Neural progenitor cell (in vitro differentiated cells): ENCODE measurements at regions not wholly inside any gene's neighbourhood (a gene's known extent, or its start where the extent isn't known, plus 50 kb on each side); places are given as distances from the start of the nearest gene placed in this dataset.

ENCODE experiments used
- DNase-seq: peaks from one replicate; pipeline ENCODE4 v3.0.0-alpha.2; 2016; ENCODE audit warnings: low spot score
- H2AFZ ChIP-seq: fragments of 200-600 bp; sonication (generic); replicated peaks from 2 replicates; pipeline ENCODE4 v1.6.1; 2016; ENCODE audit warnings: antibody characterized with exemption
- H3F3A ChIP-seq: fragments of 200-600 bp; sonication (generic); 2 replicates; pipeline ENCODE4 v1.6.1; 2016; ENCODE audit warnings: antibody characterized with exemption, low read depth
- H3K27ac ChIP-seq: fragments of 200-600 bp; sonication (generic); 2 replicates; pipeline ENCODE4 v1.5.1; 2016; ENCODE audit warnings: mild to moderate bottlenecking
- H3K27me3 ChIP-seq: fragments of 200-600 bp; sonication (generic); 2 replicates; pipeline ENCODE4 v1.6.1; 2016; ENCODE audit warnings: mild to moderate bottlenecking, moderate library complexity
- H3K36me3 ChIP-seq: fragments of 200-600 bp; sonication (generic); 2 replicates; pipeline ENCODE4 v1.5.1; 2016
- H3K4me1 ChIP-seq: fragments of 200-600 bp; sonication (generic); 2 replicates; pipeline ENCODE4 v1.6.1; 2016; ENCODE audit warnings: mixed run types
- H3K4me2 ChIP-seq: fragments of 200-600 bp; sonication (generic); 2 replicates; pipeline ENCODE4 v1.6.1; 2016
- H3K4me3 ChIP-seq: fragments of 200-600 bp; sonication (generic); 2 replicates; pipeline ENCODE4 v1.5.1; 2016
- H3K79me2 ChIP-seq: fragments of 200-600 bp; sonication (generic); 2 replicates; pipeline ENCODE4 v1.6.1; 2016; ENCODE audit warnings: low read depth
- H3K9ac ChIP-seq: fragments of 200-600 bp; sonication (generic); 2 replicates; pipeline ENCODE4 v1.6.1; 2016
- H3K9me3 ChIP-seq: fragments of 200-600 bp; sonication (generic); 2 replicates; pipeline ENCODE4 v1.5.1; 2016; ENCODE audit warnings: low read depth
- H4K20me1 ChIP-seq: fragments of 200-600 bp; sonication (generic); 2 replicates; pipeline ENCODE4 v1.6.1; 2016; ENCODE audit warnings: low read depth
- H3K27ac Mint-ChIP-seq: 3 replicates; pipeline ENCODE4 v1.8.0; 2021; ENCODE audit warnings: mixed read lengths
- H3K27me3 Mint-ChIP-seq: 2 replicates; pipeline ENCODE4 v1.8.0; 2022; ENCODE audit warnings: low read depth, mild to moderate bottlenecking, inconsistent platforms, moderate library complexity, mixed read lengths; ENCODE audit not compliant: insufficient read depth
- H3K36me3 Mint-ChIP-seq: 3 replicates; pipeline ENCODE4 v1.8.0; 2021; ENCODE audit warnings: mixed read lengths
- H3K4me1 Mint-ChIP-seq: 3 replicates; pipeline ENCODE4 v1.8.0; 2021; ENCODE audit warnings: mixed read lengths
- H3K4me3 Mint-ChIP-seq: 3 replicates; pipeline ENCODE4 v1.8.0; 2021; ENCODE audit warnings: mild to moderate bottlenecking, moderate library complexity, mixed read lengths
- H3K9me3 Mint-ChIP-seq: 3 replicates; pipeline ENCODE4 v1.8.0; 2020; ENCODE audit warnings: mixed read lengths
- CTCF ChIP-seq: fragments of 200-600 bp; sonication (generic); IDR thresholded peaks from 2 replicates; pipeline ENCODE4 v1.5.1; 2017; ENCODE audit warnings: antibody characterized with exemption, mild to moderate bottlenecking
- EZH2 ChIP-seq: fragments of 200-600 bp; sonication (generic); IDR thresholded peaks from 2 replicates; pipeline ENCODE4 v1.6.1; 2017; ENCODE audit warnings: antibody characterized with exemption, mild to moderate bottlenecking, moderate library complexity
- EZH2phosphoT487 ChIP-seq: fragments of 200-600 bp; sonication (generic); IDR thresholded peaks from 2 replicates; pipeline ENCODE4 v1.6.1; 2017; ENCODE audit warnings: antibody characterized with exemption

GRCh38 chr12:13417516-13417915, 221.0 kb downstream of the EMP1 start:
- Mint-ChIP-seq H3K4me3 (no peak overlapping the region), H3K27ac (no peak overlapping the region), H3K4me1 (no peaks in the 10 kb centered on the region), H3K27me3 (peaks cover 2% of the 10 kb centered on the region), H3K36me3 (no peaks in the 10 kb centered on the region), H3K9me3 (no peaks in the 10 kb centered on the region)
- Histone ChIP-seq H3K4me3 (no peak overlapping the region), H3K9ac (no peak overlapping the region), H2AFZ (no peak overlapping the region), H3K27ac (no peak overlapping the region), H3K79me2 (no peaks in the 10 kb centered on the region), H3K27me3 (peaks cover 4% of the 10 kb centered on the region), H3K9me3 (no peaks in the 10 kb centered on the region), H3K4me2 (no peak overlapping the region), H3K4me1 (peaks cover 13% of the 10 kb centered on the region), H3K36me3 (no peaks in the 10 kb centered on the region), H3F3A (no peaks in the 10 kb centered on the region), H4K20me1 (no peaks in the 10 kb centered on the region)
- DNase-seq = no peak
- TF ChIP-seq EZH2 (no peak), EZH2phosphoT487 (no peak), CTCF (no peak)

DNA sequence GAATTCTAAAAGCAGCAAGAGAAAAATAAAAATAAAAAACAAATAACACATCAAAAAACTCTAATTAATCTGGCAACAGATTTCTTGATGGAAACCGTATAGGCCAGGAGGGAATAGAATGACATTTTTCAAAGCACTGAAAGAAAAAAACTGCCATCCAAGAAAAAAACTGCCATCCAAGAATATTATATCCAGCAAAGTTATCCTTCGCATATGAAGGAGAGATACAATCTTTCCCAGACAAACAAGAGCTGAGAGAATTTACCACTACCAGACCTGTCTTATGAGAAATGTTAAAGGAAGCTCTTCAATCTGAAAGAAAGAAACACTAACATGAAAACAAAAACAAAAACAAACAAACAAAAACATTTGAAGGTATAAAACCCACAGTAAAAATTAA, 214.8 kb downstream of the EMP1 start:
- Histone ChIP-seq H3K27ac (no peak overlapping the region), H2AFZ (no peak overlapping the region), H3K27me3 (no peaks in the 10 kb centered on the region), H3K36me3 (no peaks in the 10 kb centered on the region), H3K79me2 (no peaks in the 10 kb centered on the region), H3K4me1 (no peaks in the 10 kb centered on the region), H3K4me3 (no peak overlapping the region), H3K9me3 (peaks cover 8% of the 10 kb centered on the region), H3F3A (no peaks in the 10 kb centered on the region), H3K9ac (no peak overlapping the region), H4K20me1 (no peaks in the 10 kb centered on the region), H3K4me2 (no peak overlapping the region)
- no peaks in the 10 kb centered on the region for H3K4me1 Mint-ChIP-seq
- DNase-seq = no peak
- no peaks in the 10 kb centered on the region for H3K36me3 Mint-ChIP-seq
- no peak overlapping the region for H3K4me3 Mint-ChIP-seq
- peaks cover 13% of the 10 kb centered on the region for H3K9me3 Mint-ChIP-seq
- TF ChIP-seq CTCF (no peak), EZH2phosphoT487 (no peak), EZH2 (no peak)
- no peak overlapping the region for H3K27ac Mint-ChIP-seq
- no peaks in the 10 kb centered on the region for H3K27me3 Mint-ChIP-seq

GRCh38 chr12:13405961-13406703, 209.6 kb downstream of the EMP1 start:
- Mint-ChIP-seq H3K27me3 (peaks cover 10% of the 10 kb centered on the region), H3K27ac (no peak overlapping the region), H3K9me3 (peaks cover 7% of the 10 kb centered on the region), H3K36me3 (no peaks in the 10 kb centered on the region), H3K4me1 (peaks cover 16% of the 10 kb centered on the region), H3K4me3 (no peak overlapping the region)
- Histone ChIP-seq H2AFZ (no peak overlapping the region), H3K36me3 (no peaks in the 10 kb centered on the region), H3K4me1 (no peaks in the 10 kb centered on the region), H3K79me2 (no peaks in the 10 kb centered on the region), H3K4me3 (no peak overlapping the region), H3F3A (no peaks in the 10 kb centered on the region), H4K20me1 (no peaks in the 10 kb centered on the region), H3K27ac (no peak overlapping the region), H3K4me2 (no peak overlapping the region), H3K9ac (no peak overlapping the region), H3K9me3 (peaks cover 4% of the 10 kb centered on the region), H3K27me3 (no peaks in the 10 kb centered on the region)
- no peak for TF ChIP-seq EZH2
- TF ChIP-seq EZH2phosphoT487 = no peak
- TF ChIP-seq CTCF = no peak
- no peak for DNase-seq
